HCT116 (cell line): ENCODE measurements at regions not wholly inside any gene's neighbourhood (a gene's known extent, or its start where the extent isn't known, plus 50 kb on each side); places are given as distances from the start of the nearest gene placed in this dataset.

Source experiments
- CBX3 ChIP-seq: IDR thresholded peaks from 2 replicates; pipeline ENCODE4 v1.6.1; 2012; ENCODE audit warnings: low read depth
- CEBPB ChIP-seq: IDR thresholded peaks from 2 replicates; pipeline ENCODE4 v1.6.1; 2012; ENCODE audit warnings: low read depth
- CTCF ChIP-seq, 3 experiments: fragments of 200-600 bp in 1 of 3; sonication (generic) in 1 of 3; IDR thresholded peaks in 2 of 3; conservative IDR thresholded peaks in 1 of 3; 2 replicates each; pipeline ENCODE4 v1.5.1; 2012 to 2017; ENCODE audit warnings: low read depth in 2 of 3, low read length in 2 of 3, antibody characterized with exemption in 1 of 3, borderline replicate concordance in 1 of 3, control low read depth in 1 of 3, mild to moderate bottlenecking in 1 of 3, mixed read lengths in 1 of 3, mixed run types in 1 of 3, moderate library complexity in 1 of 3; ENCODE audit not compliant: insufficient read depth in 1 of 3
- ELF1 ChIP-seq: IDR thresholded peaks from 2 replicates; pipeline ENCODE4 v1.6.1; 2012; ENCODE audit warnings: low read depth, borderline replicate concordance
- EZH2 ChIP-seq: fragments of 200-600 bp; sonication (generic); IDR thresholded peaks from 2 replicates; pipeline ENCODE4 v1.6.1; 2017; ENCODE audit warnings: antibody characterized with exemption, mixed run types
- EZH2phosphoT487 ChIP-seq: fragments of 200-600 bp; IDR thresholded peaks from 2 replicates; pipeline ENCODE4 v1.6.1; 2018; ENCODE audit warnings: antibody characterized with exemption, borderline replicate concordance
- POLR2A ChIP-seq: IDR thresholded peaks from 2 replicates; pipeline ENCODE4 v1.7.0; 2011; ENCODE audit warnings: borderline replicate concordance; ENCODE audit not compliant: insufficient read depth, insufficient read length; ENCODE audit errors: extremely low read depth
- POLR2AphosphoS5 ChIP-seq: IDR thresholded peaks from 2 replicates; pipeline ENCODE4 v1.6.1; 2011; ENCODE audit warnings: mild to moderate bottlenecking, low read depth, low read length, moderate library complexity
- RAD21 ChIP-seq: IDR thresholded peaks from 2 replicates; pipeline ENCODE4 v1.6.1; 2012; ENCODE audit warnings: low read depth, mild to moderate bottlenecking
- TCF7L2 ChIP-seq: IDR thresholded peaks from 2 replicates; pipeline ENCODE4 v1.7.0; 2011; ENCODE audit warnings: borderline replicate concordance, inconsistent platforms; ENCODE audit not compliant: insufficient read depth, insufficient read length; ENCODE audit errors: extremely low read depth
- ZNF274 ChIP-seq: fragments of 200-500 bp; sonication (Bioruptor generic); IDR thresholded peaks from 2 replicates; pipeline ENCODE4 v1.6.1; 2014; ENCODE audit warnings: mild to moderate bottlenecking, low read depth, low read length, inconsistent platforms

- TF ChIP-seq CBX3 (no peak), CTCF (IDR thresholded peaks at IDR 0.05 in 2 of 3, conservative IDR thresholded peaks at IDR 0.05 in 1 of 3; ENCODE audit: borderline replicate concordance in 1 of 3, insufficient read depth in 1 of 3, low read depth in 2 of 3, low read length in 2 of 3) (no peak), ELF1 (no peak), POLR2AphosphoS5 (no peak), POLR2A (no peak), EZH2 (no peak), TCF7L2 (no peak), ZNF274 (no peak), EZH2phosphoT487 (no peak), RAD21 (no peak), CEBPB (no peak)
These were observed 160.6 kb downstream of the ARRDC3 start for GRCh38 chr5:91222482-91222881.
